Islet of Langerhans (tissue), 1 donor: ENCODE measurements at regions not wholly inside any gene's neighbourhood (a gene's known extent, or its start where the extent isn't known, plus 50 kb on each side); places are given as distances from the start of the nearest gene placed in this dataset.

Experiments
- FAIRE-seq: peaks from one replicate; lab custom pipeline; 2011; peaks lifted over from hg19 to GRCh38; lab: Jason Lieb, UNC

DNA sequence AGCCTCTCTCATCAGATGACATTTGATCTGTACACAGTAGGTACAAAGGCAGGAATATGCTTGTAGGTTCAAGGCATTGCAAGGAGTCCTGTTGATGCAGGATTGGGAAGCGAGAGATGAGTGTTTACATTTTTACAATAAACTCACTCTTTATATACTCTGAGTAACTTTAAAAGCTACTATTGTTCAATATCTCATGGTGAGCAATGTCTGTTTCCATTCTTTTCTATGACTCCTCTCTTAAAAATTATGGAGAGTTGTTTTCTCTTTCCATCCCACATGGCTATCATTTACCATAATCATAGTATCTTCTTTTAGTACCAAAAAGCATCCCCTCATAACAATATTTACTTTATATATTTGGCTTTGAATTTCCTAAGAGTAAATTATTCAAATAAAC, 314.0 kb upstream of the CDIN1 start:
- no peak for FAIRE-seq

DNA sequence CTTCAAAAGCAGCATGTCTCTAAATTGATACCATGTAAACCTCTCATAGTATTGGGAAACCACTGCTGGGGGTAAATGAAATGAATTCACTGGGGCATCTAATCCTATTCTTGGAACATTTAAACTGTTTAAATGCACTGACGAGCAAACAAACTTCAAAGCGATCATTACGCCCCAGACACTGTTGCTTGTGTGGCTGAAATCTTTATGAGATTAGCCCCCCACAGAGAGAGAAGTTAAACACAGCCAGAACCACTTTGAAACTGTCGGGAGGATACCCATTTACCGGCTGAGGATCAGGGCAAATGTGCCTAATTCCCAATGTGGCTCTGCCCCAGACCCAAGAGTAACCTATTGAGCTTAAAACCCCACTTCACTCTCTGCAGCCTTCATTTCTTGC, 308.4 kb upstream of the CDIN1 start:
- no peak for FAIRE-seq

DNA sequence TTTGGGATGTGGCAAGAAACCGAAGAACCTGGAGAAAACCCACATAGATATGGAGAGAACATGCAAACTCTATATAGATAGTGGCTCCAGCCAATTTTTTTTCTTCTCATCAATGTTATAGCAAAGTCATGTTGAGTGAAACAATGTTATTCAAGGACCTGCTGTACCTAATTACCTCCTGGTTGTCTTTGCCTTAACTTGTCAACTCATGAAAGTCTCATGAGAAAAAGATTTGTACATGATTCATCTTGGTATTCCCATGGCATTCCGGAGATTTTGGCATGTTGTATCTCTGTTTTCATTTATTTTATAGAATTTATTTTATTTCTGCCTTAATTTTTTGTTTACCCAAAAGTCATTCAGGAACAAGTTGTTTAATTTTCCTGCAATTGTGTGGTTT, 303.8 kb upstream of the CDIN1 start:
- no peak for FAIRE-seq

DNA sequence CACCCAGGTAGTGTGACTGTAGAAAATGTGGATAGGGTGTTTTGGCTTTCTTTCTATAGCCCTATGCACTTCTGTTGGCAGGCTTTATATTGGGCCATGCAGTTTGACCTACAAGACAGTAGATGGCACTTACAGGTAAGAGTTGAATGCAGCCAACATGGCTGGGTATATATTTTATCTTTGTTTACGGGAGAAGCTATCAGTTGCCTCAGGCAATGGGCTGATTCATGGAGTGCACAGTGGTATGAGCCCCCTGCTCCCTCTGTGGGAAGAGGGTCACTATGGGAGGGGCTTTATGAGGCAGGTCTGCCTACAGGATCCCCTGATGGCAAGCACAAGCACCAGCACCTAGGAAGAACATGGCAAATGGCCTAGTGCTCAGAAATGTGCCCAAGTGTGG, 301.2 kb upstream of the CDIN1 start:
- FAIRE-seq = no peak

DNA sequence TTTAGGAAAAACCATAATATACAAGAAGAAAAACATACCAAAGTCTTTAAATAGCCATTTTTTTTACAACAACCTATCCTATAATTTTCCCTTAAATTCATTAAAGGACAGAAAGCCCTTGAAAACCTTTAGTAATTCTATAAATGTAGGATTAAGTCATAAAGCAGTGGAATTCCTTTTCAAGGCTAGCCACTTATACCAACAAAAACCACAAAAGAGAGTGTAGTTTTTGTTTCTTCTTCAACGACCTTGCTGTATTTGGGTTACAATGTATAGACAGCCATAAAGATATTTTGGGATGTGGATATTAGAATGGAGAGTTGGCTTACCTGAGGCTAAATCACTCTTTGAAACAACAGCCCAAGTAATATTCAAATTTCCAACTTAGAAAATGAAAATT, 296.6 kb upstream of the CDIN1 start:
- no peak for FAIRE-seq

DNA sequence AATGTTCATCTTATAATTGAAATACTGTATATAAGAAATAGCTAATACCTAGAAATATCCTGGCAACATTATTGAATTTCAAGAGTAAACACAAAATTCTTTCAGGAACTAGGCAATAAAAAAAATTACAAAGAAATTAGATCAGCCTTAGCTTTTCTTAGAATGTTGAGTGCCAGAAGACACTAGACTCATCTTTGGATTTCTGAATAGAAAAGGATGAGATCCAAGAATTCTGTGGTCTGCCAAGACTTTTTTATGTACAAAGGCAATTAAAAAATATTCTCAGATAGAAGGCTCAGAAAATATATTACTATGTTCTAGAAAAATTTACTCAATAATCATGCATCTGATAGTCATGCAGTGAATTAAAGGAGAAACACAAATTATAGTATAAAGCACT, 294.5 kb upstream of the CDIN1 start:
- FAIRE-seq = no peak

DNA sequence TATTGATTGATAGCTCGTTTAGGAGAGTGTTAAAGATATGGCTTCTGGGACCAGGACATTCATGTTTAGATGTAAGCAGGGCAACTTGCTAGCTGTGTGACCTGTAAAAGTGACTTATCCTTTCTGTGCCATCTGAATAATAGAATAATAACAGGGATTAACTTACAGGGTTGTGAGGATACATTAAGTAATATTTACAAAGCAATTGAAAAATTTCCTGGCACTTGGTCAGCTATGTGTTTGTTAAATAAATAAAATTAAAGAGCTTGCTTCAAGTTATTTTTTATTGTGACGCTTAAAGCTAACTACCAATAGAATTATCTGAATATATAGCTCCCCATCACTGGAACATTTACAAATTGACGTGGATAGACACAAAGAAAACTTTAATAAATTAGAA, 287.9 kb upstream of the CDIN1 start:
- FAIRE-seq = peak; percentile 33

DNA sequence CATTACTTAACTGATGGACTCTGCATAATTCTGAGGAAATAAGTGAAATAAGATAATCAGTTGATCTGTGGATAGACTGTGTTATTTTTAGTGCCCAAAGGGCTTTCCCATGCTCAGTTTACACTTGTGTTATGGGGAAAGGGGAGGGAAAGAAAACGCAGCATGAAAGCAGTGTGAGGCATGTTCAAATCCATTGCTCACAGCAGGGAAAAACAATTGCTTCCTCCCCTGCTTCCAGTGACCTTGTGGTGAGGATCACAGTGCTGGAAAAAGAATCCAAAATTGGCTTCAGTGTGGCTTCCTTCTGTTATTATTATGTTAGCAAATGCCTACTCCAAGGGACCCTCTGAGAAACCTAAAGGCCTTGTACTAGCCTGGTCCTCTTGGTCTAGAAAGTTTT, 285.1 kb upstream of the CDIN1 start:
- FAIRE-seq = no peak

DNA sequence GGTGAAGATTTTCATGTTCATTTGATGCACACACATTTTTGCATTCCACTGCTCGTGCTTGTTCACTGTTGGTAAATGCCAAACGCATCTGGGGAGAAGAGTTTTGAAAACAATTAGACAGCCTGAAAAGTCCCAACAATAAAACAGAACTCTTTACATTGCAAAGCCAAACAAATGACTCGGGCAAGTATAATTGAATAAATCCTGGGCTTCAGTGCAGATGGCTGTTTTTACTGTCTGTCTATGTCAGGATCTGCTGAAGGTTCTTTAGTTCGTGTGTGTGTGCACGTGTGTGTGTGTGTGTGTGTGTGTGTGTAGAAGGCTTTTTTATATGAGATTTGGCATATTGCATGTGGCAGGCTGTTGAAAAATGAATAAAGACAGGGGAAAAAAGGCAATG, 277.5 kb upstream of the CDIN1 start:
- no peak for FAIRE-seq

DNA sequence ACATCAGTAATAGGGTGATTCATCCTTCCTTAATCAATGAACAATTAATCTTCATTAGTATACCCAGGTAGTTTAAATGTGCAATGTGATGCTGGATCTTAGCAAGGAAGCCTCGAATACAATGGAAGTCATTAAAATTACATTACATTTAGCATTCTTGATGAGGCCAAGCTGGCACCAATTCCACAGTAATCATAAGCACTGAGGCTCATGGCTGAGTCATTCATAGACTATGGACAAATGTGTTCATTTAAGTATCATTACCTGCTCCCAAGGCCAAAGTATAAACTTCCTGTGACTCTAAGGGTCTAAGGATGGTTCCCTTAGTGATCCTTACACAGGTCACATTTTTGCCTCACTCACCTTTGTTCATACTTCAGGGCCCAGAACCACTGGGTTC, 266.4 kb upstream of the CDIN1 start:
- FAIRE-seq = no peak

DNA sequence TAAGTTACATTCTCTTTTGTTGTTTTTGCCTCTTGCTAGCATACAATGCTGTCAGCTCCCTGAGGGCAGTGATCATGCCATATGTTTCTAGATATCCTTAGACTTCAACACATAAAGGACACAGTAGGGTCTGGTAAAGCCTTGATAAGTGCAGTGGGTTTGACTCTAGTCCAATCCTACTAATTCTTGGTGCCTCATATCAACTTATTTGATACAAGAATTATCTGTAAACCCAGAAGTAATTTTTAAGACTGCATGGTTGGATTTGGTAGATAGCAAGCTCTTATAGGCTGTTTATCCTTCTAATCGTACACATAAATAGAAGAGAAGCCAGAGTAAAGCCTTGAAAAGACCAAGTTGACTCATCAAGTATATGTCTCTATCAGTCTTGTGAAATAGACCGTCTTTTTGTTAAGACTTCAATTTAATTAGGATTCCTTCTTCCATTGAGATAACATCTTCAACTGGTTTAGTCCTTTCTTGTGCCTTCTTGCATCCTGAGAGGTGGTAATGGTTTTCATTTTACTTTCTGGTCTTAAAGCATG, 265.6 kb upstream of the CDIN1 start:
- no peak for FAIRE-seq

DNA sequence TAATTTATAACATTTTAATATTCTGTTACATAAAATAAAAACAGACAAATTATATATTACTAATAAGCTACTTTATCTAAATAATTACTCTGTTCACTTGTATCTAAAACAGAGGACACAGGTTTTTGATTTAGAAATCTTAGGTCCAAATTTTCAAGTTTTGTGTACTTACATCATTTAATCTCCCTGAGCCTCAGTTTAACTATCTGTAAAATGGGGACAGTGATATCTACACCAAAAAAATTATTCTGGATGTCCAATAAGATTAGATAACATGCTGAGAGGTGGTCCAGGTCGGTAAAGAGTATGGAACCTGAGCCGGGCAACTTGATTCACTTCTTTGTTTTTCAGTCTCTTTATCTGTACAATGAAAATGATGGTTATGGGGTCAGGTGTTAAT, 263.8 kb upstream of the CDIN1 start:
- FAIRE-seq = no peak

DNA sequence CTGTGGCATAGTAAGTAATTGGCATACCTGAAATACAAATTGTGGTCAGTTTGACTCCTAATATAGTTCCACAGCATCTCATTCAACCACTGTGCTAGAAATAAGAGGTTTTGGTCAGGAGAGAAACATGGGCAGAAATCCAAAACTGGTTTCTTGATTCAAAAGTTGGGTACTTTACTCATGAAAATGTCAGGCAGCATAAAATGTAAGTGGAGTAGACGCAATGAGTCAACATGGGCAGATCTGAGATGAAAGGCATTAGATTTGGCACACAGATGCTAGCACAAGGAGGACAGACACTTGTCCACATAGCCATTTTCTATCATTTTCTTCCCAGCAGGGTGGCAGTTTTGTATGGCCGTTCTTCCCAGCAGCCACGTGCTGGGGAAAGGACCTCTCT, 255.8 kb upstream of the CDIN1 start:
- no peak for FAIRE-seq

DNA sequence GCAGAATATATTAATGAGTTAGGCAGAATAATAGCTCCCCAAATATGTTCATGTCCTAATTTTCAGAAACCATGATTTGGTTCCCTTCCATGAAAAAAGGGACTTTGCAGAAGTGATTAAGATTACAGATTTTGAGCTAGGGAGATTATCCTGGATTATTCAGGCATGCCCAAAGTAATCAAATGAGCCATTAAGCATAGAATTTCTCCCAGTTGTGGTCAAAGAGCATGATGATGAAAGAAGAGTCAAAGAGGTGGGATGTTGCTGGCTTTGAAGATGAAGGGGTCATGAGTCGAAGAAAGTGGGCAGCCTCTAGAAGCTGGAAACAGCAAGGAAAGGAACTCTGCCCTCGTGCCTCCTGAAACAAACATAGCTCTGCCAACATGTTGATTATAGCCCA, 254.2 kb upstream of the CDIN1 start:
- no peak for FAIRE-seq

DNA sequence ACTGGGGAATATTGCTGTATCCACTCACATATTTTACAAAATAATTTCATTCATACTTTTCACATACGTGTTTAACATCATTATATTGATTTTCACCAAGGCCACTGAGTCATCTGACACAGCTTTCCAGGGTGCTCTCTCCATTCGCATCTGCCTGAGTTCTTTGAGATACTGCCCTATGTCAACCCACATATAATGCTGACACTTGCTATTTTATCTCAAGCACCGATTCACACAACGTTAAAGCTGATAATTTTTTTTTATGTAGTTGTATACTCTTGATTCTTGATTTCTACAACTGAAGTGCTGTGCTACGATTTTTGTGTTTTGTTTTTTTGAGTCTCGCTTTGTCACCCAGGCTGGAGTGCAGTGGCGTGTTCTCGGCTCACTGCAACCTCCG, 249.8 kb upstream of the CDIN1 start:
- no peak for FAIRE-seq

DNA sequence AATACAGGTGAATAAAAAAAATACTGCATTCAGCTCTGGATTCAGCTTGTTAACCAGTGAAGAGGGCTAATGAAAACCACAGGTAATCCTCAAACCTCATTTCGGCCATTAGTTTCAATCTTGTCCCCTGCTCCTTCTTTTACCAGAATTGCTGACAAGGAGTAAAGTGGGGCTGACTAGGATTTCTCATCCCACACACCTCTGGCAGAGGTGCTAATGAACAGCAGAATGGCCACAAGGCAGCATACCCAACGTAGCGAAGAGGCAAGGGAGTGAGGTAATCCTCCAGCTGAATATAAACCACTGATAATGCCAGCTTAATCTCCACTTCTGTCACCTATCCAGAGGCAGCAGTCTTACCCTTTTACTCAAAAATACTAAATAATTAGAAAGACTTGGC, 248.8 kb upstream of the CDIN1 start:
- FAIRE-seq = no peak

DNA sequence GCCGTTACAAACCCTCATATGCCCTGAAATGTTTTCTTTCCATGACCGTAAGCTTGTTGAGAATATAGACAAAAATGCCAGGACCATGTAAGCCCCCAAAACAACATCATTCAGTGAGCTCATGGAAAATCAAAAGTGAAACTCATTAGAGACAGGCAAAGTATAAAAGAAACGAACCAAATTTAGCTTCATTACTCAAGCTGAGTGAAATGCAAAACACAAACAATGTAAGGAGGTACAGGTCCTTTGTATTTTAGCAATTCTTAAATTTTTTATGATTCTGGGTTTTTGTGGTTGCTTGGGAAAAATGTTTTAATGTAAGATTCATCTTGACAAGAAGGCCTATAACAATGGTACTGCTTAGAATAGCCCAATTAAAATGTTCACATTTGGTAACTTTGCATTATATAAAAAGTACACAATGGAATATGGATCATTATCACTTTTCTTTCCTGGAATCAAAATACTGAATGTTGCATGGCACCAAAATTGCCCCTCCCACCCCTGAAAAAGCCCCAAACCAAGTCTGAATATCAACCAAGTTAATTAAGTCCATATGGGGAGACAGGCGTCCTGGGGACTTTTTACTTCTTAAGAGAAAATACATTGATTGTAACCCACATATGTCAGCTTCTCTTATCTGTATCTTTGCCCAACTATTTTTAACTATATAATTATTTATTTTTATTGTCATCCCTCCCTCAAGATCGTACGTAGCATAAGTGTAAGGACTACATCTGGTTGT, 247.7 kb upstream of the CDIN1 start:
- no peak for FAIRE-seq

DNA sequence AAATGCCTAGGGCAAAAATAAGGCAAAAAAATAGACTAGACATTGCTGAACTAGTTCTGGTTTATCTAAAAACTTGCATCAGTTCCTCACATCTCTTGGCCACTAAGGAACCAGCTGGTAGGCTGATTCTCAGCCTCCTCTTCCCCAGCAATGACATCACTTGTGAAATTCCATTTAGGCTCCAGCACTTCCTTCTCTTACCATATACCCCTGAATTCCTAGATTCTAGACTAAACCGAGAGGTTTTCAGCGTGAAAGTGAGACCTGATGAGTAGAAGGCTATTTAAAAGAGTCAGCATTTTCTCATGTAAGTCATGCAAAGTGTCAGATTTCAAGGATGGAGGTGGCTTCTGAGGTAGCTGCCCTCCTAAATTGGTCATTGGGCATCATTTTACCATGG, 247.1 kb upstream of the CDIN1 start:
- no peak for FAIRE-seq

DNA sequence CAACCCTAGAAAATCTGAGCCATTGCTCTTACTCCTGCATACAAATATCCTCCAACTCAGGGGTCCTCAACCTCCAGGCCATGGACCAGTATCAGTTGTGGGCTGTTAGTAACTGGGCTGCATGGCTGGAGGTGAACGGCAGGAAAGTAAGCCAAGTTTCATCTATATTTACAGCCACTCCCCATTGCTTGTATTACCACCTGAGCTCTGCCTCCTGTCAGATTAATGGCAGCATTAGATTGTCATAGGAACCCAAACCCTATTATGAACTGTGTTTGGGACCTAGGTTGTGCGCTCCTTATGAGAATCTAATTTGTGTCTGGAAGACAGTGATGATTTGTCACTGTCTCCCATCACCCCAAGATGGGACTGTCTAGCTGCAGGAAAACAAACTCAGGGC, 246.5 kb upstream of the CDIN1 start:
- no peak for FAIRE-seq

DNA sequence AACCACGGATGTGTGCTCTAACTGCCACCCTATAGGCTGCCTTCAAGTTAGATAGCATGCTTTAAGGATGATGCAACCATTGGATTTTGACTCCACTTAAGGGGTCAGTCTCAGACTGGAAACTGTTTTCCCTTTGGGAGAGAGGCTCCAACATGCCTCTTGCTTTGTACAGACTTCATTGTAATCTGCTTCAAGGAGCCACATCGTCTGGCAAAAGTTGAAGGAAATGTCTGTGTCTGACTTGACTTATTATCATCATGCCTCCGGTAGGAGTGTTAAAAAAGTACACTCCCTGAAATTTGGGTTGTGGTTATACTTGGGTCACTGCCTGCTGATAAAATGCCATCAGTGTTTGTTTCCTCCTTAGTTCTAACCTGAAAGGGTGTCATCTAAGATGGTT, 245.4 kb upstream of the CDIN1 start:
- FAIRE-seq = no peak

DNA sequence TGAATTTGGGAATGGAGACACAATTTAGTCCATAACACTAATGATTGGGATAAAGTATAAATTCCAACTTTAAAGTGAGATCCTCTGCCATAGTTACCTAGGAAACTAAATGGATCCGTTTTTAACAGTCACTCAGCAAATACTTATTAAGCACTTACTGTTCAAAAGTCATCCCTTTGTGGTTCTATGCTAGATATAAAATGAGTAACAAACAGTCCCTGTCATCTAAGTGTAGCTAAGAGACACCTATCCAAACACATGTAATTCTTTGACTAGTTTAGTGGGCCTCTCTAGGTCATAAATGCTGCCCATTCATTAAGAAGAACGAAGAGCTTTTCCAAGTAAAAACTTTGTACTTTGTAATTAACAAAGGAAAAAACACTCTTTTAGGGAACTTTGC, 244.2 kb upstream of the CDIN1 start:
- FAIRE-seq = no peak

DNA sequence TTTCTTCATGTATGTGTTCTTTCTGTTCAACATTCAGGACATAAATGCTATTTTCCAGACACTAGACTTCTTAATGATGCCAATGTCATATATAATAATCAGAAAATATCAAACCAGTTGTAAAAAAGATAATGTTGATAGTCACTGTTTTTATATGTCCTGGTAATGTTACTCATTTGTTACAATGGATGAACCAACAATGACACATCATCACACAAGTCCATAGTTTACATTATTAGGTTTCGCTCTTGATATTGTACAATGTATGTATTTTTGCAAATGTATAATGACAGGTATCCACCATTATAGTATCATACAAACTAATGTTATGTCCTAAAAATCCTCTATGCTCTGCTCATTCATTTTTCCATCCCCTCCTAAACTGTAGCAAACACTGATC, 243.8 kb upstream of the CDIN1 start:
- no peak for FAIRE-seq

DNA sequence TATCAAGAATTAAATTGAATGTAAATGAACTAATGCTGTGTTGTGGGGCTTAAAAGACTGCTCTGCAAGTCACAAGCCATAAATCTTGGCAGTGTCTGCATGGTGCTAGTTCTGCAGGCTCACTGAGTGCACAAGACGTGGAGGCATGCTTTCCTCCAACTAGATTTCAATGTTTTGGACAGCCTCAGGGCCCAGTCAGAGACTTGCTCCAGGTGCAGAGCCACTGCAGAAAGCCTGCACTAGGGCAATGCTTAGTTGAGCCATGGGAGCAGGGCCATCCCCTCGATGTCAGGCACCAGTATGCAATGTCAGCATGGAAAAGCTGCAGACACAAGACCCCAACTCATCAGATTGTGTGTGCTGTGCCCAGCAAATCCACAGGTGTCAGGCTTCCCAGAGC, 234.5 kb upstream of the CDIN1 start:
- no peak for FAIRE-seq

DNA sequence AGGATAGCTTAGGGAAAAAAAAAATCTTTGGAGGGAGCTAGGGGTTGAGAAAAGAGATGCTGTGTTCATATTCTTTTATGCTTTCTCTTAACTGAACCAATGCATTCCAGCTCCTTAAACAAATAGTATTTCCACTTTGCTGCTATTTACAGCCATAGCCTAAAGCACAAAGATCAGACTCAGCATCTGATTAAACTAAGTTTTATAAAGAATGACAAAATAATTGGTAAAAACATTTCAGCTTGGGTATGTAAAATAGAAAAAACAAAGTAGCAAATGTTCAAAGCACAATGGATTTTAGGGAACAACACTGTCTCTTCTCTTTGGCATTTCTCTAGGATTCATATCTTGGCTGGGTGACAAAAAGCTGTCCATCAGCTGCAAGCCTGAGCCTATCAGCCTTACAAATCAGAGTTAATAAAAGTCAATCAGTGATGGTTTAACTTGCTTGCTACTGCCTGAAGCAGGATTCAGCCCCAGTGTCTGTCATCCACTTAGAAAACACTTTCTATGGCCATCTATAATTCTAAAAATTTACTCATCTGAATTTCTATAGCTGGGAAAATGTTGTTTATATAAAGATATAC, 232.1 kb upstream of the CDIN1 start:
- peak; percentile 77 for FAIRE-seq
